ENCODE measurements at regions not wholly inside any gene's neighbourhood (a gene's known extent, or its start where the extent isn't known, plus 50 kb on each side); places are given as distances from the start of the nearest gene placed in this dataset.

DNA sequence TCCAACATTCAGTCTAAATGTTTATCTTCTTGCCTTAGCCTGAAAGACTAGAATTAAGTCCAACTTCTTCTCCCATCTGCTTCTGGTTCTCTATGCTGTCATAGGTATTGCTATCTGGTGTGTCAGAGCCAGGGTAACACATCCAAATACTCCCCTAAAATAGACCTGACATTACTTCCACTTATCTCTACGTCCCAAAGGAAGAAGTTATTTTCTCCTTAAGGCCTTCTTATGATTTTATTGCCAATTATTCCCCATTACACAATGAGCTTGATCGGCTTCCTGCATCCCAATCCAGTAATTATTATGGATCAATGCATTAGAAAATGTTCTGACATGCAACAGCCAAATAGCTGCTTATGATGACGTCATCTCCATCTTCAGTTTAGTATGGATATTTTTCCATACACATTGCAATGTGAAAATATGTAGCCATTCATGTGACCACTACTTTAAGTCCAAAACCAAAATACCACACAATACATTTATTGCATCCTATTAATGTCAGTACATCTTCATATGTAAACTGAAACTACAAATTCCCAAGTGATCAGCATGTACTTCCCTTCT lies 555.5 kb downstream of the MAT2B start (continued):
- TF ChIP-seq, protein P1, sequence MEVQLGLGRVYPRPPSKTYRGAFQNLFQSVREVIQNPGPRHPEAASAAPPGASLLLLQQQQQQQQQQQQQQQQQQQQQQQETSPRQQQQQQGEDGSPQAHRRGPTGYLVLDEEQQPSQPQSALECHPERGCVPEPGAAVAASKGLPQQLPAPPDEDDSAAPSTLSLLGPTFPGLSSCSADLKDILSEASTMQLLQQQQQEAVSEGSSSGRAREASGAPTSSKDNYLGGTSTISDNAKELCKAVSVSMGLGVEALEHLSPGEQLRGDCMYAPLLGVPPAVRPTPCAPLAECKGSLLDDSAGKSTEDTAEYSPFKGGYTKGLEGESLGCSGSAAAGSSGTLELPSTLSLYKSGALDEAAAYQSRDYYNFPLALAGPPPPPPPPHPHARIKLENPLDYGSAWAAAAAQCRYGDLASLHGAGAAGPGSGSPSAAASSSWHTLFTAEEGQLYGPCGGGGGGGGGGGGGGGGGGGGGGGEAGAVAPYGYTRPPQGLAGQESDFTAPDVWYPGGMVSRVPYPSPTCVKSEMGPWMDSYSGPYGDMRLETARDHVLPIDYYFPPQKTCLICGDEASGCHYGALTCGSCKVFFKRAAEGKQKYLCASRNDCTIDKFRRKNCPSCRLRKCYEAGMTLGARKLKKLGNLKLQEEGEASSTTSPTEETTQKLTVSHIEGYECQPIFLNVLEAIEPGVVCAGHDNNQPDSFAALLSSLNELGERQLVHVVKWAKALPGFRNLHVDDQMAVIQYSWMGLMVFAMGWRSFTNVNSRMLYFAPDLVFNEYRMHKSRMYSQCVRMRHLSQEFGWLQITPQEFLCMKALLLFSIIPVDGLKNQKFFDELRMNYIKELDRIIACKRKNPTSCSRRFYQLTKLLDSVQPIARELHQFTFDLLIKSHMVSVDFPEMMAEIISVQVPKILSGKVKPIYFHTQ (CRISPR knock-in tag; IDR thresholded peaks at IDR 0.05) = no peak
- TF ChIP-seq, protein P2, sequence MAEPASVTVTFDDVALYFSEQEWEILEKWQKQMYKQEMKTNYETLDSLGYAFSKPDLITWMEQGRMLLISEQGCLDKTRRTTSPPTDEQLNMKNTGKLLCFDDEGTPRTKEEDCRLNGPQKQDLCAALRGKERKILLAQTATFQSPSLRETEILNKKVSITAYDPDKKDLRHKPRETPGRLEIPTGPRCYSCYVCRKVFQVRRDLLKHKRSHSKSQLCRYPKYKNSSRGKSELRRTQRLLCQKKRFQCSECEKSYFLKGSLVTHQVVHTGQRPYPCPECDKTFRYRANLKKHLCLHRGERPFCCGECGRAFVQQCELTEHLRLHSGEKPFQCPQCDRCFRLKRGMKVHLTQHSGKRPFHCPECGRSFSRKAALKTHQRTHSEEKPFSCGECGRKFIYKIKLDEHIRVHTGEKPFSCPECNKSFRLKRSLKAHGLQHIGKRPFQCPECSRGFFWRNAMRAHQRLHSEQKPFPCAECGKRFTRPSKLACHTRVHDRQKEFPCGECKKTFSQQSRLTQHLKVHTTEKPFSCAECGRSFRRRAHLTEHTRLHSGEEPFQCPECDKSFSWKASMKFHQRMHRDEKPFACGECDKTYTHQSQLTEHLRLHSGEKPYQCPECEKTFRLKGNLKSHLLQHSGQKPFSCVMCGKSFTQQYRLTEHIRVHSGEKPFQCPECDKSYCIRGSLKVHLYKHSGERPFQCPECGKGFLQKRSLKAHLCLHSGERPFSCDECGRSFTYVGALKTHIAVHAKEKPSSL (CRISPR knock-in tag; conservative IDR thresholded peaks at IDR 0.05) = no peak
- TF ChIP-seq GTF2I (CRISPR knock-in tag; conservative IDR thresholded peaks at IDR 0.05) = no peak

DNA sequence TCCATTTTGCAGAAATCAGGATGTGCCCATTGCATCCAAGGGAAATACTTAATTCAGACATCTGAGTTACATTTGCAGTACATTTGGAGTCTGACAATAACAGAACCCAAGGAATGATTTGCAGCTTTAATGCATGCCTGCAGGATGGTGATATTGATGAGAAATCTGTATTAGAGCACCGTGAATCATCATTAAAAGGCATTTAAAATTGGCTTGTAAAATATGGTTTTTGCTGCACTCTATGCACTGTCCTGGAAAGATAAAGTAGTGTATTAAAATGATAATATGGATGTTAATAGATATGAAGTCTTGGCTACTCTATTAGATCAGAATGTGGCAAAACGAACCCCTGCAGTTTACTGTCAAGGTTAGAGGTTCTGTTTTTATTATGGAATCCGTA lies 556.9 kb downstream of the MAT2B start:
- Mint-ChIP-seq H3K36me3 (no peaks in the 10 kb centered on the region), H3K9me3 (no peaks in the 10 kb centered on the region), H3K27me3 (ENCODE audit: low read depth) (no peaks in the 10 kb centered on the region), H3K4me3 (no peak overlapping the region), H3K4me1 (peaks cover 11% of the 10 kb centered on the region; the same call in 1 of the 2 replicates), H3K27ac (no peak overlapping the region)
- ATAC-seq (no peak), DNase-seq (ENCODE audit: low spot score) (no peak)
- ChIA-PET CTCF (no interaction called here), POLR2A (no interaction called here)
- TF ChIP-seq, protein P3, sequence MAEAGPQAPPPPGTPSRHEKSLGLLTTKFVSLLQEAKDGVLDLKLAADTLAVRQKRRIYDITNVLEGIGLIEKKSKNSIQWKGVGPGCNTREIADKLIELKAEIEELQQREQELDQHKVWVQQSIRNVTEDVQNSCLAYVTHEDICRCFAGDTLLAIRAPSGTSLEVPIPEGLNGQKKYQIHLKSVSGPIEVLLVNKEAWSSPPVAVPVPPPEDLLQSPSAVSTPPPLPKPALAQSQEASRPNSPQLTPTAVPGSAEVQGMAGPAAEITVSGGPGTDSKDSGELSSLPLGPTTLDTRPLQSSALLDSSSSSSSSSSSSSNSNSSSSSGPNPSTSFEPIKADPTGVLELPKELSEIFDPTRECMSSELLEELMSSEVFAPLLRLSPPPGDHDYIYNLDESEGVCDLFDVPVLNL (CRISPR knock-in tag; IDR thresholded peaks at IDR 0.05; ENCODE audit: borderline replicate concordance, low read depth) = no peak
- TF ChIP-seq, protein P4, sequence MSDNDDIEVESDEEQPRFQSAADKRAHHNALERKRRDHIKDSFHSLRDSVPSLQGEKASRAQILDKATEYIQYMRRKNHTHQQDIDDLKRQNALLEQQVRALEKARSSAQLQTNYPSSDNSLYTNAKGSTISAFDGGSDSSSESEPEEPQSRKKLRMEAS (CRISPR knock-in tag; IDR thresholded peaks at IDR 0.05) = no peak
- TF ChIP-seq, protein P5, sequence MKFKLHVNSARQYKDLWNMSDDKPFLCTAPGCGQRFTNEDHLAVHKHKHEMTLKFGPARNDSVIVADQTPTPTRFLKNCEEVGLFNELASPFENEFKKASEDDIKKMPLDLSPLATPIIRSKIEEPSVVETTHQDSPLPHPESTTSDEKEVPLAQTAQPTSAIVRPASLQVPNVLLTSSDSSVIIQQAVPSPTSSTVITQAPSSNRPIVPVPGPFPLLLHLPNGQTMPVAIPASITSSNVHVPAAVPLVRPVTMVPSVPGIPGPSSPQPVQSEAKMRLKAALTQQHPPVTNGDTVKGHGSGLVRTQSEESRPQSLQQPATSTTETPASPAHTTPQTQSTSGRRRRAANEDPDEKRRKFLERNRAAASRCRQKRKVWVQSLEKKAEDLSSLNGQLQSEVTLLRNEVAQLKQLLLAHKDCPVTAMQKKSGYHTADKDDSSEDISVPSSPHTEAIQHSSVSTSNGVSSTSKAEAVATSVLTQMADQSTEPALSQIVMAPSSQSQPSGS (CRISPR knock-in tag; IDR thresholded peaks at IDR 0.05; ENCODE audit: borderline replicate concordance, low read depth) = no peak
- TF ChIP-seq, protein P6, sequence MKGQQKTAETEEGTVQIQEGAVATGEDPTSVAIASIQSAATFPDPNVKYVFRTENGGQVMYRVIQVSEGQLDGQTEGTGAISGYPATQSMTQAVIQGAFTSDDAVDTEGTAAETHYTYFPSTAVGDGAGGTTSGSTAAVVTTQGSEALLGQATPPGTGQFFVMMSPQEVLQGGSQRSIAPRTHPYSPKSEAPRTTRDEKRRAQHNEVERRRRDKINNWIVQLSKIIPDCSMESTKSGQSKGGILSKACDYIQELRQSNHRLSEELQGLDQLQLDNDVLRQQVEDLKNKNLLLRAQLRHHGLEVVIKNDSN (CRISPR knock-in tag; IDR thresholded peaks at IDR 0.05) = no peak
- TF ChIP-seq CREB1 (CRISPR knock-in tag; IDR thresholded peaks at IDR 0.05) = no peak
- TF ChIP-seq, protein P7, sequence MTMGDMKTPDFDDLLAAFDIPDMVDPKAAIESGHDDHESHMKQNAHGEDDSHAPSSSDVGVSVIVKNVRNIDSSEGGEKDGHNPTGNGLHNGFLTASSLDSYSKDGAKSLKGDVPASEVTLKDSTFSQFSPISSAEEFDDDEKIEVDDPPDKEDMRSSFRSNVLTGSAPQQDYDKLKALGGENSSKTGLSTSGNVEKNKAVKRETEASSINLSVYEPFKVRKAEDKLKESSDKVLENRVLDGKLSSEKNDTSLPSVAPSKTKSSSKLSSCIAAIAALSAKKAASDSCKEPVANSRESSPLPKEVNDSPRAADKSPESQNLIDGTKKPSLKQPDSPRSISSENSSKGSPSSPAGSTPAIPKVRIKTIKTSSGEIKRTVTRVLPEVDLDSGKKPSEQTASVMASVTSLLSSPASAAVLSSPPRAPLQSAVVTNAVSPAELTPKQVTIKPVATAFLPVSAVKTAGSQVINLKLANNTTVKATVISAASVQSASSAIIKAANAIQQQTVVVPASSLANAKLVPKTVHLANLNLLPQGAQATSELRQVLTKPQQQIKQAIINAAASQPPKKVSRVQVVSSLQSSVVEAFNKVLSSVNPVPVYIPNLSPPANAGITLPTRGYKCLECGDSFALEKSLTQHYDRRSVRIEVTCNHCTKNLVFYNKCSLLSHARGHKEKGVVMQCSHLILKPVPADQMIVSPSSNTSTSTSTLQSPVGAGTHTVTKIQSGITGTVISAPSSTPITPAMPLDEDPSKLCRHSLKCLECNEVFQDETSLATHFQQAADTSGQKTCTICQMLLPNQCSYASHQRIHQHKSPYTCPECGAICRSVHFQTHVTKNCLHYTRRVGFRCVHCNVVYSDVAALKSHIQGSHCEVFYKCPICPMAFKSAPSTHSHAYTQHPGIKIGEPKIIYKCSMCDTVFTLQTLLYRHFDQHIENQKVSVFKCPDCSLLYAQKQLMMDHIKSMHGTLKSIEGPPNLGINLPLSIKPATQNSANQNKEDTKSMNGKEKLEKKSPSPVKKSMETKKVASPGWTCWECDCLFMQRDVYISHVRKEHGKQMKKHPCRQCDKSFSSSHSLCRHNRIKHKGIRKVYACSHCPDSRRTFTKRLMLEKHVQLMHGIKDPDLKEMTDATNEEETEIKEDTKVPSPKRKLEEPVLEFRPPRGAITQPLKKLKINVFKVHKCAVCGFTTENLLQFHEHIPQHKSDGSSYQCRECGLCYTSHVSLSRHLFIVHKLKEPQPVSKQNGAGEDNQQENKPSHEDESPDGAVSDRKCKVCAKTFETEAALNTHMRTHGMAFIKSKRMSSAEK (CRISPR knock-in tag; IDR thresholded peaks at IDR 0.05; ENCODE audit: borderline replicate concordance) = no peak
- no peak for TF ChIP-seq ZBTB21 (CRISPR knock-in tag; IDR thresholded peaks at IDR 0.05; ENCODE audit: borderline replicate concordance)
- TF ChIP-seq ZNF671 (CRISPR knock-in tag; IDR thresholded peaks at IDR 0.05) = no peak
- no peak for TF ChIP-seq ZNF121 (CRISPR knock-in tag; IDR thresholded peaks at IDR 0.05)
